GM23248 (cell line): ENCODE measurements at regions not wholly inside any gene's neighbourhood (a gene's known extent, or its start where the extent isn't known, plus 50 kb on each side); places are given as distances from the start of the nearest gene placed in this dataset.

Source experiments
- DNase-seq: peaks from one replicate; pipeline ENCODE4 v3.0.0-alpha.2; 2015
- H2AFZ ChIP-seq: fragments of 200-600 bp; sonication (generic); 2 replicates; pipeline ENCODE4 v1.6.1; 2016; ENCODE audit warnings: antibody characterized with exemption
- H3F3A ChIP-seq: fragments of 200-600 bp; sonication (generic); 2 replicates; pipeline ENCODE4 v1.6.1; 2016; ENCODE audit warnings: mild to moderate bottlenecking, antibody characterized with exemption, mixed run types; ENCODE audit not compliant: insufficient read depth
- H3K27ac ChIP-seq: fragments of 200-600 bp; sonication (generic); 2 replicates; pipeline ENCODE4 v1.5.1; 2016; ENCODE audit warnings: mild to moderate bottlenecking
- H3K27me3 ChIP-seq: fragments of 200-600 bp; sonication (generic); replicated peaks from 2 replicates; pipeline ENCODE4 v1.6.1; 2016; ENCODE audit warnings: mild to moderate bottlenecking; ENCODE audit not compliant: insufficient read depth
- H3K36me3 ChIP-seq: fragments of 200-600 bp; sonication (generic); 2 replicates; pipeline ENCODE4 v1.6.1; 2016; ENCODE audit warnings: low read depth, mild to moderate bottlenecking
- H3K4me1 ChIP-seq: fragments of 200-600 bp; sonication (generic); 2 replicates; pipeline ENCODE4 v1.6.1; 2016; ENCODE audit warnings: mild to moderate bottlenecking; ENCODE audit not compliant: insufficient read depth
- H3K4me2 ChIP-seq: fragments of 200-600 bp; sonication (generic); one replicate; pipeline ENCODE4 v1.6.1; 2016; ENCODE audit warnings: mild to moderate bottlenecking; ENCODE audit not compliant: unreplicated experiment
- H3K4me3 ChIP-seq: fragments of 200-600 bp; sonication (generic); 2 replicates; pipeline ENCODE4 v1.5.1; 2016; ENCODE audit warnings: mild to moderate bottlenecking
- H3K79me2 ChIP-seq: fragments of 200-600 bp; sonication (generic); 2 replicates; pipeline ENCODE4 v1.6.1; 2016; ENCODE audit warnings: mild to moderate bottlenecking; ENCODE audit not compliant: insufficient read depth
- H3K9ac ChIP-seq: fragments of 200-600 bp; sonication (generic); 2 replicates; pipeline ENCODE4 v1.6.1; 2016; ENCODE audit warnings: mild to moderate bottlenecking
- H3K9me2 ChIP-seq: fragments of 200-600 bp; sonication (generic); 2 replicates; pipeline ENCODE4 v1.6.1; 2016; ENCODE audit warnings: mixed run types, mild to moderate bottlenecking, moderate library complexity; ENCODE audit not compliant: insufficient read depth
- H3K9me3 ChIP-seq: fragments of 200-600 bp; sonication (generic); one replicate; pipeline ENCODE4 v1.6.1; 2017; ENCODE audit warnings: low read depth
- H4K20me1 ChIP-seq: fragments of 200-600 bp; sonication (generic); 2 replicates; pipeline ENCODE4 v1.6.0; 2016; ENCODE audit not compliant: insufficient read depth
- EZH2 ChIP-seq: fragments of 200-600 bp; sonication (generic); IDR thresholded peaks from 2 replicates; pipeline ENCODE4 v1.6.1; 2018; ENCODE audit warnings: antibody characterized with exemption, mild to moderate bottlenecking; ENCODE audit not compliant: insufficient read depth, poor library complexity, severe bottlenecking
- EZH2phosphoT487 ChIP-seq: fragments of 200-600 bp; sonication (generic); IDR thresholded peaks from 2 replicates; pipeline ENCODE4 v1.6.1; 2018; ENCODE audit warnings: antibody characterized with exemption, moderate library complexity, mild to moderate bottlenecking, low read depth; ENCODE audit not compliant: insufficient read depth
- WGBS, 2 experiments: methylation state at CpG; one replicate each; pipeline ENCODE4 v1.1.6; 2015 to 2017; ENCODE audit warnings: low lambda C conversion rate in 2 of 2, low coverage in 1 of 2; ENCODE audit errors: missing lambda C conversion rate in 2 of 2; 5-methylcytosine and 5-hydroxymethylcytosine counted together
- in situ Hi-C: fragments of 300-500 bp; cut with MboI; formaldehyde crosslinking; loops from 2 replicates; pipeline ENCODE4 v1.15.0; 2020

- Histone ChIP-seq H3F3A (peaks cover 5% of the 10 kb centered on the region; the same call in 1 of the 2 replicates), H2AFZ (no peak overlapping the region), H3K4me2 (no peak overlapping the region), H3K9me2 (no peaks in the 10 kb centered on the region), H3K9ac (no peak overlapping the region), H3K36me3 (no peaks in the 10 kb centered on the region), H3K9me3 (no peaks in the 10 kb centered on the region), H3K4me3 (no peak overlapping the region), H3K27me3 (peaks cover 76% of the 10 kb centered on the region), H3K79me2 (no peaks in the 10 kb centered on the region), H3K4me1 (peaks cover 12% of the 10 kb centered on the region), H4K20me1 (no peaks in the 10 kb centered on the region), H3K27ac (no peak overlapping the region)
- in situ Hi-C loops = no loop called here
- TF ChIP-seq EZH2phosphoT487 (no peak), EZH2 (no peak)
- 30 to 38% methylated on average over 7 of the region's 7 CpGs for WGBS, 2 experiments
- DNase-seq = no peak
Observed at GRCh38 chr3:193980326-193980725, 155.6 kb upstream of the HES1 start.

GRCh38 chr3:193980905-193981304, 155.0 kb upstream of the HES1 start:
- Histone ChIP-seq H3K36me3 (no peaks in the 10 kb centered on the region), H3K4me1 (peaks cover 12% of the 10 kb centered on the region), H3K79me2 (no peaks in the 10 kb centered on the region), H4K20me1 (no peaks in the 10 kb centered on the region), H3K4me3 (no peak overlapping the region), H3K4me2 (no peak overlapping the region), H3K27me3 (peaks cover 70% of the 10 kb centered on the region), H3K9me3 (no peaks in the 10 kb centered on the region), H3F3A (peaks cover 5% of the 10 kb centered on the region; the same call in 1 of the 2 replicates), H3K27ac (no peak overlapping the region), H2AFZ (no peak overlapping the region), H3K9me2 (no peaks in the 10 kb centered on the region), H3K9ac (no peak overlapping the region)
- in situ Hi-C loops = no loop called here
- no peak for DNase-seq
- 84 to 88% methylated on average over 3 of the region's 3 CpGs for WGBS, 2 experiments
- no peak for TF ChIP-seq EZH2
- no peak for TF ChIP-seq EZH2phosphoT487

GRCh38 chr3:193981504-193981903, 154.4 kb upstream of the HES1 start:
- Histone ChIP-seq H3K9ac (peak overlapping the region; percentile 46), H3K9me2 (no peaks in the 10 kb centered on the region), H3K79me2 (no peaks in the 10 kb centered on the region), H3F3A (peaks cover 5% of the 10 kb centered on the region; the same call in 1 of the 2 replicates), H3K27ac (peak overlapping the region; percentile 28; the same call in 1 of the 2 replicates), H3K4me3 (no peak overlapping the region), H3K4me1 (peaks cover 12% of the 10 kb centered on the region), H3K36me3 (no peaks in the 10 kb centered on the region), H3K27me3 (peaks cover 66% of the 10 kb centered on the region), H3K4me2 (no peak overlapping the region), H4K20me1 (no peaks in the 10 kb centered on the region), H3K9me3 (no peaks in the 10 kb centered on the region), H2AFZ (no peak overlapping the region)
- in situ Hi-C loops = no loop called here
- WGBS, 2 experiments = 86 to 96% methylated on average over 4 of the region's 4 CpGs
- no peak for DNase-seq
- no peak for TF ChIP-seq EZH2
- TF ChIP-seq EZH2phosphoT487 = no peak

- Histone ChIP-seq H3K4me1 (peaks cover 12% of the 10 kb centered on the region), H3K27ac (no peak overlapping the region; the same call in 1 of the 2 replicates), H3K9me3 (no peaks in the 10 kb centered on the region), H3K36me3 (no peaks in the 10 kb centered on the region), H3K9ac (peak overlapping the region; percentile 46), H2AFZ (no peak overlapping the region), H3F3A (peaks cover 5% of the 10 kb centered on the region; the same call in 1 of the 2 replicates), H3K4me2 (peak overlapping the region; percentile 35), H3K27me3 (peaks cover 65% of the 10 kb centered on the region), H4K20me1 (no peaks in the 10 kb centered on the region), H3K4me3 (no peak overlapping the region), H3K9me2 (no peaks in the 10 kb centered on the region), H3K79me2 (no peaks in the 10 kb centered on the region)
- TF ChIP-seq EZH2 (no peak), EZH2phosphoT487 (no peak)
- 2 to 5% methylated on average over 11 of the region's 11 CpGs for WGBS, 2 experiments
- in situ Hi-C loops = no loop called here
- DNase-seq = peak; percentile 92
Observed at GRCh38 chr3:193982258-193982659, 153.7 kb upstream of the HES1 start.
